Peyer's patch (tissue), 4 donors: ENCODE measurements at regions not wholly inside any gene's neighbourhood (a gene's known extent, or its start where the extent isn't known, plus 50 kb on each side); places are given as distances from the start of the nearest gene placed in this dataset.

Source experiments
- POLR2A ChIP-seq, 2 donors: fragments of 450-650 bp; IDR thresholded peaks; one replicate each; pipeline ENCODE4 v1.5.1; 2017; ENCODE audit warnings: antibody characterized with exemption in 2 of 2, mild to moderate bottlenecking in 2 of 2, moderate library complexity in 2 of 2
- TF ChIP-seq, protein P1 (sequence below), 6 experiments: fragments of 450-650 bp in 4 of 6; fragments of 200-600 bp in 2 of 6; sonication (generic) in 1 of 6; IDR thresholded peaks; one replicate each; pipeline ENCODE4 v1.5.1; 2017 to 2019; ENCODE audit warnings: antibody characterized with exemption in 6 of 6, mild to moderate bottlenecking in 3 of 6, moderate library complexity in 1 of 6

DNA sequence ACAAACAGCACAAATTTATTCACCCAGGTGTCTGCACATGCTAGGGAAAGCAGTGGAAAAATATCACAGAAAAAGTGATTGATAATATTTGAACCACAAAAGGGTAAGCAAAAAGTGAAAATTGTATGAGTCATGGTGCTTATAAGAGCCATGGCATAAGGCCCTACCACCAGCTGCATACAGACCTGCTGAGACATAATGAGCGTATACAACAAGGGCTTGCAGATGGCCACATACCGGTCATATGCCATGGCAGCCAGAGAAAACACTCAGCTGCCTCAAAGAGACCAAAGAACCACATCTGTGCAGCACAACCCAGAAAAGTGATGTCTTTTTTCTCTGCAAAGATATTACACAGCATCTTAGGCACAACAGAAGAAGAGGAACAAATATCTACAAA, 71.4 kb upstream of the OR9G4 start:
- TF ChIP-seq, protein P1, sequence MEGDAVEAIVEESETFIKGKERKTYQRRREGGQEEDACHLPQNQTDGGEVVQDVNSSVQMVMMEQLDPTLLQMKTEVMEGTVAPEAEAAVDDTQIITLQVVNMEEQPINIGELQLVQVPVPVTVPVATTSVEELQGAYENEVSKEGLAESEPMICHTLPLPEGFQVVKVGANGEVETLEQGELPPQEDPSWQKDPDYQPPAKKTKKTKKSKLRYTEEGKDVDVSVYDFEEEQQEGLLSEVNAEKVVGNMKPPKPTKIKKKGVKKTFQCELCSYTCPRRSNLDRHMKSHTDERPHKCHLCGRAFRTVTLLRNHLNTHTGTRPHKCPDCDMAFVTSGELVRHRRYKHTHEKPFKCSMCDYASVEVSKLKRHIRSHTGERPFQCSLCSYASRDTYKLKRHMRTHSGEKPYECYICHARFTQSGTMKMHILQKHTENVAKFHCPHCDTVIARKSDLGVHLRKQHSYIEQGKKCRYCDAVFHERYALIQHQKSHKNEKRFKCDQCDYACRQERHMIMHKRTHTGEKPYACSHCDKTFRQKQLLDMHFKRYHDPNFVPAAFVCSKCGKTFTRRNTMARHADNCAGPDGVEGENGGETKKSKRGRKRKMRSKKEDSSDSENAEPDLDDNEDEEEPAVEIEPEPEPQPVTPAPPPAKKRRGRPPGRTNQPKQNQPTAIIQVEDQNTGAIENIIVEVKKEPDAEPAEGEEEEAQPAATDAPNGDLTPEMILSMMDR (IDR thresholded peaks at IDR 0.05): no peak
- no peak for TF ChIP-seq POLR2A (IDR thresholded peaks at IDR 0.05)
